ENCODE measurements at regions not wholly inside any gene's neighbourhood (a gene's known extent, or its start where the extent isn't known, plus 50 kb on each side); places are given as distances from the start of the nearest gene placed in this dataset.

DNA sequence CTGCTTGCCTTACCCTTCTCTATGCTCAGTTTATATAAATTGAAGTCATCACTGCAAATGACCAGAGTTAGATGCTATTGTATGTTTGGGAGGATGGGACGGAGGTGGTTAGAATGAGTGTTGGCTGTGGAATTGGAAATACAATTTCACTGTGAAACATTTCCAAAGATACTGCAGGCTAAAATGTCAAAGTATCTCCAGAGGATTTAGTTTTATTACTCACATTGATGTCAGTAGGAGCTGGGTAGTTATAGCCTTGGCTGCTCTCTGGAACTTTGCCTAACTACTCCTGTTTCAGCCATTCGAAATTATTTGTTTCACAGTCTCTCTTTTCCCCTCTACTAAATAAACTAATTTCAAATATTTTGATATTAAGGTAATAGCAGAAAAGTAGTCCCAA, 92.6 kb upstream of the PPP3CA start:
- no peaks in the 10 kb centered on the region for H3K4me1 ChIP-seq
- 52 to 72% (median 61%) methylated on average over 2 of the region's 2 CpGs for WGBS, 5 donors
- H3K4me3 ChIP-seq = no peak overlapping the region
- intact Hi-C loops (cut with DNase I; ENCODE audit: low total_unique reads) = no loop called here
- DNase-seq = no peak
- H3K27ac ChIP-seq = no peak overlapping the region
- H3K27me3 ChIP-seq = no peaks in the 10 kb centered on the region
- TF ChIP-seq EP300 (IDR thresholded peaks at IDR 0.05) (no peak), POLR2AphosphoS5 (IDR thresholded peaks at IDR 0.05) (no peak)
- TF ChIP-seq, protein P1, sequence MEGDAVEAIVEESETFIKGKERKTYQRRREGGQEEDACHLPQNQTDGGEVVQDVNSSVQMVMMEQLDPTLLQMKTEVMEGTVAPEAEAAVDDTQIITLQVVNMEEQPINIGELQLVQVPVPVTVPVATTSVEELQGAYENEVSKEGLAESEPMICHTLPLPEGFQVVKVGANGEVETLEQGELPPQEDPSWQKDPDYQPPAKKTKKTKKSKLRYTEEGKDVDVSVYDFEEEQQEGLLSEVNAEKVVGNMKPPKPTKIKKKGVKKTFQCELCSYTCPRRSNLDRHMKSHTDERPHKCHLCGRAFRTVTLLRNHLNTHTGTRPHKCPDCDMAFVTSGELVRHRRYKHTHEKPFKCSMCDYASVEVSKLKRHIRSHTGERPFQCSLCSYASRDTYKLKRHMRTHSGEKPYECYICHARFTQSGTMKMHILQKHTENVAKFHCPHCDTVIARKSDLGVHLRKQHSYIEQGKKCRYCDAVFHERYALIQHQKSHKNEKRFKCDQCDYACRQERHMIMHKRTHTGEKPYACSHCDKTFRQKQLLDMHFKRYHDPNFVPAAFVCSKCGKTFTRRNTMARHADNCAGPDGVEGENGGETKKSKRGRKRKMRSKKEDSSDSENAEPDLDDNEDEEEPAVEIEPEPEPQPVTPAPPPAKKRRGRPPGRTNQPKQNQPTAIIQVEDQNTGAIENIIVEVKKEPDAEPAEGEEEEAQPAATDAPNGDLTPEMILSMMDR (IDR thresholded peaks at IDR 0.05) = no peak
- H3K9me3 ChIP-seq = no peaks in the 10 kb centered on the region
- H3K36me3 ChIP-seq = no peaks in the 10 kb centered on the region

DNA sequence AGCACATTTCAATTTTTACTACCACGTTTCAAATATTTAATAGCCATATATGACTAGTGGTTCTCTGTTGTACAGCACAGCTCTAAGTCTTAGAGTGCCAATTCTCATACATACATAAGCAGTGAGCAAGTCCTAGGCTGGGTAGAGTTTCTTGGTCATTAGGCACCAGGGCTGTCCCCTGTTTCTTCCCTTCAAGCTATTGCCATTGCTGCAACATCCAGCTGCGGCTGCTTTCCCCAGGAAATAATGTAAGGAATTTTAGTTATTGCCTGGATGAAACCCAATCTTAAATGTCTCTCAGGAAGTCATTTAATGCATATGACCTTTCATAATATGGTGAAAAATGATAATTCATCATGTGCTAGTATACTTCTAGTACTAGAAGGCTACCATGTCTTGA, 74.1 kb upstream of the PPP3CA start:
- intact Hi-C loops (cut with DNase I; ENCODE audit: low total_unique reads) = no loop called here
- no peak overlapping the region for H3K4me3 ChIP-seq
- H3K36me3 ChIP-seq = no peaks in the 10 kb centered on the region
- no peaks in the 10 kb centered on the region for H3K9me3 ChIP-seq
- no peaks in the 10 kb centered on the region for H3K27me3 ChIP-seq
- H3K4me1 ChIP-seq = peaks cover 0 to 10% (median 9%) of the 10 kb centered on the region in 4 donors
- 66 to 94% (median 89%) methylated on average over 2 of the region's 2 CpGs for WGBS, 5 donors
- TF ChIP-seq EP300 (IDR thresholded peaks at IDR 0.05) (no peak), POLR2A (IDR thresholded peaks at IDR 0.05) (no peak), POLR2AphosphoS5 (IDR thresholded peaks at IDR 0.05) (no peak)
- TF ChIP-seq, protein P1 (IDR thresholded peaks at IDR 0.05) = no peak
- H3K27ac ChIP-seq = no peak overlapping the region
- DNase-seq = no peak

DNA sequence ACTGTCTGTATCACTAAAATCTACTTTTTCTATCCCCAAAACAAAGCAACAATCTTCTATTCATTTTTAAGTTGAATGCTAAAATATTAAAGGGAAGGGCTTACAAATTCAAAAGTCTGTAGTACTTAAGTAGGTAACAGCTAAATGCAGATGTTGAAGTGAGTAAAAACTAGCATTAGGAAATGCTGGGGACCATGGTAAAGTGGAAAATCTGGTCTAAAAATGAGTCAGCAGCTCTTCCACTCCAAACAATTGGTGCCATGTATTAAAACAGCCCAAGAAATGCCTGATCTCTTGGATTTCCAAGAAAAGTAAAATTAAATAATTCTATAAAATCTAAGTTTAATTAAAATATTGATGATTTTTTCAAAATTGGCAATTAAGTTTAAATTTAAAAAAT, 73.3 kb upstream of the PPP3CA start:
- intact Hi-C loops (cut with DNase I; ENCODE audit: low total_unique reads) = no loop called here
- no peaks in the 10 kb centered on the region for H3K36me3 ChIP-seq
- no peak overlapping the region for H3K27ac ChIP-seq
- TF ChIP-seq POLR2AphosphoS5 (IDR thresholded peaks at IDR 0.05) (no peak), POLR2A (IDR thresholded peaks at IDR 0.05) (no peak), EP300 (IDR thresholded peaks at IDR 0.05) (no peak)
- TF ChIP-seq, protein P1 (IDR thresholded peaks at IDR 0.05) = no peak
- no peak overlapping the region for H3K4me3 ChIP-seq
- H3K27me3 ChIP-seq = no peaks in the 10 kb centered on the region
- H3K9me3 ChIP-seq = no peaks in the 10 kb centered on the region
- DNase-seq = no peak
- peaks cover 0 to 10% (median 9%) of the 10 kb centered on the region in 4 donors for H3K4me1 ChIP-seq

DNA sequence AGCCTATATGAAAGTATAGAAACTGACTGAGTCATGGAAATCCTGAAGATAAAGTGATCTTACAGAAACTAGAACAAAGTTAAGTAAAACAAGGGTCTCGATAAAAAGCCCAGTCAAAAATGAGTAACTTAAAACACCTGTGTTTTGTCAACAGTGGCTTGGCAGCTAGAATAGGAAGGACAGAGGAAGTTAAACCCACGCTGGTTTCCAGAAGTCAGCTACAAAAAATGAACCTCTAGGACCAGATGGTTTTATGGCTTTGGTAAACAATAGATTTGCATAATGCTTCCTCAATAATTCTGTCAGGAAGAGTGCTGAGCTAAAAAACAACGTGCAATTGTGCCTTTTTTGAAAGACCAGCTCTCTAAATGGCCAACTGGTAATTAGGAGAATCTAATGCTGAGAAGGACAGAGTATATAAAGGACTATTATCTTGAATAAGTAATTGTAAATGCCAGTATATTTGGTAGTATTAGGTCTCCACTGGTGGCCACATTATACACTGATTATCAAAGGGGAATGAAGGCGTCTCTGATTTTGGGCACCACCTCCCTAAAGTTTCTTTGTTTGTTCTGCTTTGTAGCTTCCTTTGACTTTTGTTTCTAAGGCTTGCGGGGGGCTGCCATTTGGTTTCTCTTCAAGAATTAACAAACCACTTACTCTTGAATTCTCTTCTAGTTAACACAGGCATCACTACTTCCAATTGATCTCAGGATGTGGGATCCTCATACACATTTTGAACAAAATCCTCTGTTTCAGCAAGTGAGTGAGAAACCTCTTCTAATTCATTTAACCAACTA, 72.2 kb upstream of the PPP3CA start:
- TF ChIP-seq POLR2A (IDR thresholded peaks at IDR 0.05) (no peak), EP300 (IDR thresholded peaks at IDR 0.05) (no peak), POLR2AphosphoS5 (IDR thresholded peaks at IDR 0.05) (peak in 1 of 3 donors; percentile 21)
- TF ChIP-seq, protein P1 (IDR thresholded peaks at IDR 0.05) = no peak
- Histone ChIP-seq H3K4me3 (no peak overlapping the region), H3K9me3 (no peaks in the 10 kb centered on the region), H3K4me1 (peaks cover 0 to 10% (median 9%) of the 10 kb centered on the region in 4 donors), H3K27me3 (no peaks in the 10 kb centered on the region), H3K27ac (peak overlapping the region in 2 of 5 donors; percentile 3 to 35), H3K36me3 (no peaks in the 10 kb centered on the region)
- intact Hi-C loops (cut with DNase I; ENCODE audit: low total_unique reads) = no loop called here
- WGBS, 5 donors = 19 to 22% (median 21%) methylated on average over 5 of the region's 5 CpGs
- DNase-seq = peak in 1 of 2 donors; percentile 60
